Esophagus mucosa (tissue), 1 donor: ENCODE measurements at regions not wholly inside any gene's neighbourhood (a gene's known extent, or its start where the extent isn't known, plus 50 kb on each side); places are given as distances from the start of the nearest gene placed in this dataset.

Source experiments
- ATAC-seq: fragments of 200-7000 bp; cut with Tn5 transposase; one replicate; pipeline ENCODE4 v1.9.1; 2020
- donor health status: DM: yes; HTN: yes; CAD: no.

DNA sequence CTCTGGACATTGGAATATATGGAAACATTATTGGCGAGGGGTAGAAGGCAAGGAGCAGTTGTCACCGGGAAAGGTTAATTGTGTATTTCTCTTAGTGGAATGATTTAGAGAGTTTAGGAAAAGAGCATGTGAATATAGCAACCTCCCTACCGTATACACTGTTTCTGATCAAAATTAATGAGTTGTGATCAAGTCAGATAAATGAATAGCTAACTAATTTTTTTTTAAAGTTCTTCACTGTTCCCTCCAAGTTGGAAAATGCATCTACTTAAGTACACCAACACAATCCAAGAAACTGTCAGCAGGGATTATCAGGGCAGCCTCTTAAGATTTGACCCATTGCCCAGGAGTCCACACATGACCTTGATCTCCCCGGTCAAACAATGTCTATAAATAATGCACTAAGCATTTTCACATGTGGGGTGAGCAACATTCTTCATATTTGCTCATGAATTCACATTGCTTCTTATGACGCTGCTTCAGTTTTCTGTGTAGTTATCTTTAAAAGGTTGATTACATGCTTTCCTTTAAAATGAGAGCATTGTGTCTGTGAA lies 680.8 kb upstream of the NRSN1 start:
- no peak for ATAC-seq

DNA sequence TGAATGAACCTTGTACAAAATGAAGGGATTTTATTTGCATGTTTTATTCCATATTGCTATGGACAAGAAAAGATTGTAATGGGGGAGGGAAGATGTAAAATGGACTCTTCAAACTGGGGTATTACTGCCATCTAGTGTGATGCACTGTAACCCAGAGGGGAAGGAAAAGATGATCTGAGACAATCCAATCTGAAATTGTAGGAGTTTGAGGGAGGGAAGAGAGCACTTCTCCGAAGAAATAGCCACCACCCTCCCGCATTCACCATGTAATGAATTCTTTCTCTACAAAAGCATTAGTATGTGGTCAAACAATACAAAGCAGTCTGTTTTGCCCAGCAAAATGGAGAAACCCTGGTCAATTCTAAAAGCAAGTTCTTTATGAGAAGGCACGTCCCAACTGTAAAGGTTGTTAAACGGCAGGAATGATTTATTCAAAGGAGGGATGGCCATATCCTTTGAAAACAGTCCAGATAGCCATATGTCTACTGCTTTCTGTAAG lies 679.5 kb upstream of the NRSN1 start:
- ATAC-seq = no peak

DNA sequence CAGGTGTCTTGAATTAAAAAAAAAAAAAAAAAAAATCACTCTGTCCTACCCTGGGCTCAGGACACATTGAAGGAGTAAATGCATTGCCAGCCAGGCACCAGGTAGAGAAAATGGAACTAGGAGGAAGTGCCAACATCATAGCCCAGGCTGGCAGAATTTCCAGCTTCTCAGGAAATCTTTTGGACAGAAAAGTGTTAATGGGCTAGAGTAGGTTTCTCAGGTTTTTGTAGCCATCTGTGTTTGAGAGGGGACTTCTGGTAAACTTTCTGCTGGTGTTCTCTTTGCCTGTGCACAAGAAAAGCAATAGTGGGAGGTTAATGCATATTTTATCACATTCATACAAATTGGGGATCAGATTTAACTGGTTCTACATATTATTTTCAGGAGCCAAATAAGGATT lies 678.3 kb upstream of the NRSN1 start:
- ATAC-seq = no peak

DNA sequence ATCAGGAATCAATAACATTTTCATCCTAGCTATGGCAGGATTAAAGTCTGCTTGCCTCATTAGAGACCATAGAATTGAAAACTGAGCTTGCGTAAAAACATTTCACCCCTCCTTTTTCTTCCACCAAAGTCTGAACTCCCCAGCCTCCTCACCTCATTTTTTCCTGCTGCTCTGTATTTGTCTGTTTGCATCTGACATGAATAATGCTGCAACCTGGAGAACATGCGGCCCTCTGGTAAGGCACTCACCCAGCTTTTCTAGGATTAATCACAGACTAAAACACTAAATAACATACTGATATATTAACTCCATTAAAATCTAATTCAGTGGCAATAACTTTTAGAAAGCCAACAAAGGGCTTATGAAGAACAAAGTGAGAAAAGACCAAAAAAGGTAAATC lies 677.7 kb upstream of the NRSN1 start:
- ATAC-seq = no peak

DNA sequence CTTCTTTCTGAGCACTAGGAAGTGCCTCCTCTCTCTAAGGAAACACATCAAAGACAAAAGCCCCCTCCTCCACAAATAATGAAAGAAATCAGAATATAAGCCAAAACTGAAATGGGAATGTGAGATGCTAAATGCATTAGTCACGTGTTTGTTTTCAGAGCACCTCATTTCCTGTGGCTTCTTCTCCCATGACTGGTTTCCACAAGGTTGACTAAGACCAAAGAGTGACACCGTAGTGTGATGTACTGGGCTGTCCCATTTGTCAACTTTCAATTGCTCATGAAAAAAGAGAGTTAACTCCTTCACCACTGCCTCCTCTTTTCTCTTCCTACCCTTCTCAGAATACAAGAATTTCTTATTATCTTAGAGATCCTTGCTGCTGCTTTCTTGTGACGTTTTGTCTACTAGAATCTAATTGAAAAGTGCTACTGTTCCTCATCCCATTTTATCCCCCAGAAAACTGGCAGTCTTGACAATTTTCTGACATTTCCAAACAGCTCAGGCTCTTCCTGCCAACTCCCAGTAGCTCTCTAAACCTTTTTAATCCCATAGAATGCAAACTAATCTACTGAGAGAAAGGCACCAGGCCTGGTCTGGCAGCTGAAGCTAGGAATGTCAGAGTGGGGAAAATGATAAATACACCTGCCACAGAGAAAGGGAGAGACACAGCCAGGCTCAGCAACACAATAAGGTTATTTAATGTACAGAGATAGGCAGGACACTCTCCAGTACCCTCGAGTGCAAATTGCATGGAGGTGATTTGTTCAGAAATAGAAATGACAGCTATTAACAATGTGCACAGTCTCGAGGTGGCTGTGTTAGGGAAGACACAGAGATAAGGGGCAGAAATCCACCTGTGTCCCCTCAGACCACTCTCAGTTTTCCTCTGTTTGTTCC lies 671.7 kb upstream of the NRSN1 start:
- no peak for ATAC-seq

DNA sequence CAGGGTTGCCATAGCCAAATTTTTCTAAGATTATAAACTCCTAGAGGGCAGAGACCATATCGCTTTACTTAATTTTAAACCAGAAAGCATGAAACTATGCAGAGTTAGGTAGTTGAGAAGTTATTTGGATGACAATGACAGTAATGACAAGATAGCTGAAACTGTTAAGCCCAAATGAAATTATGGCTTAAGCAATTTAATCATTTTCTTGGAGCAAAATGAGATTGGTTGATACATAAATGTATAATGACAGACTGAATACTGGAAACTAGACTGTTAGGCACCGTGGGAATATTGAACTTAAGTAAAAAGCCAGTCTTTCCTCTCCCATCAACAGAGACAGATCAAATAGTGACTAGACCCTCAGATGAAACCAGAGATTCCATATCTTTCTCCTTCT lies 670.3 kb upstream of the NRSN1 start:
- ATAC-seq = no peak

DNA sequence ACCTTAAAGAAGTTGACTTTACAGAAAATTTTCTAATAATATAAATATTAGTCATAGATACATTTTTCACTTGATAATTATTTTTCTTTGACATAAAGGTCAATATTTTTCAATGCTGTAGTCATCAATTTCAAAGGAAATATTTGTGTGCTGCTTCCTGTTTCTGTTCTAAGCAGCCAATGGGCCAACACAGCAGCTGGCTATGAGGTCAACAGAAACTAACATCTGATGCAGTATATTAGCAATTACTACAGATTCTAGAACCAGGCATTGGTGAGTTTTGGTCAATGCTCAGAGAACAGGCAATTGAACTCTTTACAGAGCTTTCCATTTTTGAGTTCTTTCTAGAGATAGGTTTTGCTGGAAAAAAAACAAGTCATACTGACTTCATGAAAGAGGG lies 669.6 kb upstream of the NRSN1 start:
- ATAC-seq = no peak

DNA sequence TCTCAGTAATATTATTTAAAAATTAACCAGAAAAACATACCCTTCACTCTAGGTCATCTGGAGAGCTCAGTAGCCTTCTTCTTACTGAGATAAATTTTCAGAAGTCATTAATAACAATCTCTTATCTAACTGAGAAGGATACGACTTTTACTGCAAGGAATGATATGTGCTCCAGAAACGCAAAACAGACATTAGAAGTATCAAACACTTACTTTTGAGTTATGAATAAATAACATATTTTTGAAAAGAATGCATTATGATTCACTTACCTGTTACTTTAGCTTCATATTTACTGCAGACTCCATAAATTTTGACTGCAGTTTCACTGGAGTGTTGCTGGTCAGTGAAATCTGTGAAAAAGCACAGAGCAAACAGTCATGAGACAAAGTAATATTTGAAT lies 668.7 kb upstream of the NRSN1 start:
- no peak for ATAC-seq

DNA sequence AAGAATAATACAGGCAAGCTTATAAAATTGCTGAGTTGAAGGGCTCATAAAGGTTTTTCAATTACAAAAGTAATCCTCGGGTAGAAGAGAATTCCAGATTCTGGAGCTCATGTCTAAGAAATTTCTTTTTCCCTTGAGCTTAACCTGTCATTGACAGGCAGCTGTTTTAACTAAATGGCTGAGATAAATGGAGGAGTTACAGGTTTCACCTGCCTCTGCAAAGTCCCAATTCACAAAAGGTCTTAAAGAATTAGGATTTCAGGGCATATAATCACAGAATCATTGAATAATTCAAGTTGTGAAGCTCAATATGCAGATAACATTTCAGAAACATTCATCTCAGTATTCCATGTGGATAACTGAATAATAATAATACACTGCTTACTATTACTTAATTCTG lies 660.1 kb upstream of the NRSN1 start:
- no peak for ATAC-seq

DNA sequence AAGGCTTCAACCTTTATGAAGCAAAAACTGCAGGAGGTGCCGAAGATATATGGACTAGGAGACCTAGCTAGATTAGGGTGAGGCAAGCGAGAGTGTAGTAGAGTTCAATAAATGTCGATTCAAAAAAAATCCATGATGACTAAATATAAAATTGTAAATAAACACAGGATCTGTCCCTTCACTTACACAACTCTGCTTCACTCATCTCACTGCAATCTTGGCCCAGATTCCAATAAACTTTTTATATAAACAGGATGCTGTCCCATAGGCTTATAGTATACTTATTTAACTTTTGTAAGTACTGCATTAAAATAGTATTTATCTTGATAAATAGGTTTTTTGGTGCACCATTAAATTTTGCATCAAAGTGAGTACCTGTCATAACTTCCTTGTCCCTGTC lies 648.4 kb upstream of the NRSN1 start:
- ATAC-seq = no peak

DNA sequence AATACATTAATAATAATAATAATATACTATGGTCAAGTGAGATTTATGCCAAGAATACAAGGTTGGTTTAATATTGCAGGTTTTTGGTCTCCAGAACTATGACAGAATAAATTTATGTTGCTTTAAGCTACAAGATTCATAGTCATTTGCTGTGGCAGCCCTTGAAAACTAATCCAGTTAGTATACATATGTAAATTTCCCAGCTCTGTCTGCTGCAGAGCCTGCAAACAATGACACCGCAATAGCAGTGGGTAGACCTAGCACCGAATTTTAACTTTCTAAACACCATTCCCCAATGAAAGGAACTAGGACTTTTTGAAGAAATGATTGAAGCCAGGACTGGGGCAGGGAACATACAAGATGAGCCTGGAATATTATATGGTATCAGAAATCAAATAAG lies 647.7 kb upstream of the NRSN1 start:
- ATAC-seq = no peak

DNA sequence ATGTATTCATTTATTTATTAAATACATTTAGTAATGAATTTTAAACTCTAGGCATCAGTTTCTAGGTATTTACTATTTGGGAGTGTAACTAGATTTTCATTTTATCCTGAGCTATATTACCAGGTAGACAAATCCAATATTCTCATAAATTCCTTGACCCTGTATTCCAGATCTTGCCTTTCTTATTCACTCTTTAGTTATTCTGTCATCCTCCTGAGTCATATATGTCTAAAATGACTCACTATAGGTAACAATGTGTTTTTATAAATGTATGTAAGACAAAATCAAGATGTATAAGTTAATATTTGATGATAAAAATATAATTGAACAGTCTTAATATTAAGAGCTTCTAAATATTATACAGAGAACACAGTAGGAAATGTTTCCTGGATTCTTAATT lies 642.1 kb upstream of the NRSN1 start:
- no peak for ATAC-seq

DNA sequence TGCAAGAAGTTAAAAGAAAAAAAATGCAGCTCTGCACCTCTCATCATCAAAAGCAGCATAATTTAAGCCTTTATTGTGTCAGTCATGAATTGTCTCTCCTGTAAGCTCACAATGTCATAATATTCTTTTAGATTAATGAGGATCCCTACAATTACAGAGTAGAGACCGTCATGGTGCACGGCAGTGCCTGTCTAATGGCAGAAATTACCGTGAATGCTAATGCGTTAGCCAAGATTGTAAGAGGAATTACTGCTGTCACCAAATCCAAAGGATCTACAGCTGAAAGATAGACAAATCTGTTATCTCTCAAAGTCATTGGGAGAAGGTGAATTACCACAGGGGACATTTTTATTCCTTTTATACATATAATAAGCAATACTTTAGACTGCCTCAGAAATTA lies 631.6 kb upstream of the NRSN1 start:
- no peak for ATAC-seq

DNA sequence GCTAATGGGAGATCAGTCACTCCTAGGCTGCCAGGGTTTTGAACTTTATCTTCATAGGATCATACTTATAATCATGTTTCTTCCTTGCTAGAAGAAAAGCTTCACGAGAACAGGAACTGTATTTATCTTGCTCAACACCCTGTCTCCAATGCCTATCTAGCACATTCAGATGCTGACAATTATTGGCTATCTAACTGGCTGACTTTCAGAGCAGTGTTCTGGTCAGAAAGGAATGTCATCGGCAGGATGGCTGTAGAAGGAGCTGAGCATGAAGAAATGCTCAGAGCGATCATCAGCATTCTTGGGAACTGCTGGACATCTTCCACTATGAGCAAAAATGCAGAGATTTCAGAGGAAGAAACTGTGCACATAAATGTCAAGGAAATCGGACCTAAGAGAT lies 628.0 kb upstream of the NRSN1 start:
- ATAC-seq = no peak

DNA sequence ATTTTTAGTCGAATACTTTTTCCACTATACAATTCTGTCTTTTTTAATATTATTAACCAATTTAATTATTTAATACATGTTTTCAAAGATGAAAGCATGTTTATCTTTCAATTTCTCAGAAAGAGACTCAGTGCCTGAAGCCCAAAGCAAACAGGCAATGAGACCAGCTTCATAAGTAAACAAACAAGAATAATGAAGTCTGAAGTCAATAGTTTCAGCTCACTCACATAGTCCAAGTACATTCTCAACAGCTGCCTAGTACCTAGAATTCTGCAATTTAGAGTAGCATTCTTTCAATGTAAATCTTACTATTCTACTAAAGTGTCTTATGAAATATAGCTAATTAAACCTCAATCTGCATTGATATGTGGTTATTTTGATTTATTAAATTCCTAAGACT lies 626.5 kb upstream of the NRSN1 start:
- no peak for ATAC-seq

DNA sequence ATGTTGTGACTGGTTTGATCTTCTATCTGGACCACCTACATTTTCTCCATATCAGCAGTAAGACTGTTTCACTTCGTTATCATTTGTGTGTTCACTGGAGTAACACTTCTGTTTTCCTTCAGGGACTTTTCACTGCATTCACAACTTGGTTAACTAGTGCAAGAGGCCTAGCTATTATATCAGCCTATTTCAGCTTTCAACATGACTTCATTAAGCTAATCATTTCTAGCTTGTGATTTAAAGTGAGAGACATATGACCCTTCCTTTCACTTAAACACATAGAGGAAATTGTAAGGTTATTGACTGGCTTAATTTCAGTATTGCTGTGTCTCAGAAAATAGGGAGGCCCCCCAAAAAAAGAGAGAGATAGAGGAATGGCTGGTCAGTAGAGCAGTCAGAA lies 622.8 kb upstream of the NRSN1 start:
- no peak for ATAC-seq

DNA sequence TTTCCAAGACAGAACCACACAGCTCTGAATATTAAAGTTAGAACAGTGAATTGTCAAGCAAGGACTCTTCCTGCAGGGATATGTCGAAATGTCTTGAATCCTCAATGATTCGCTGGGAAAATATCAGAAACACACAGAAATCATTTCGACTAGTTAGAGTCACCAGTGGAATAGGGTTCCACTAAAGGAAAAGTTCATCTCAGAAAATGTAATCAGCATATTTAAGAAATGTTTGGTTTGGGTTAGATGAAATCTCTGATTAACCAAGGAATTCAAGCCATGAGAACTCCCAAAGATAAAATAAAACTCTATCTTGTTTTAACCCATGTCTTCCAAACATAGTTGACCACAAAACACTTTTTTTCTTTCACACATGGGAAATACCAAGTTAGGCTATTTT lies 621.0 kb upstream of the NRSN1 start:
- no peak for ATAC-seq

DNA sequence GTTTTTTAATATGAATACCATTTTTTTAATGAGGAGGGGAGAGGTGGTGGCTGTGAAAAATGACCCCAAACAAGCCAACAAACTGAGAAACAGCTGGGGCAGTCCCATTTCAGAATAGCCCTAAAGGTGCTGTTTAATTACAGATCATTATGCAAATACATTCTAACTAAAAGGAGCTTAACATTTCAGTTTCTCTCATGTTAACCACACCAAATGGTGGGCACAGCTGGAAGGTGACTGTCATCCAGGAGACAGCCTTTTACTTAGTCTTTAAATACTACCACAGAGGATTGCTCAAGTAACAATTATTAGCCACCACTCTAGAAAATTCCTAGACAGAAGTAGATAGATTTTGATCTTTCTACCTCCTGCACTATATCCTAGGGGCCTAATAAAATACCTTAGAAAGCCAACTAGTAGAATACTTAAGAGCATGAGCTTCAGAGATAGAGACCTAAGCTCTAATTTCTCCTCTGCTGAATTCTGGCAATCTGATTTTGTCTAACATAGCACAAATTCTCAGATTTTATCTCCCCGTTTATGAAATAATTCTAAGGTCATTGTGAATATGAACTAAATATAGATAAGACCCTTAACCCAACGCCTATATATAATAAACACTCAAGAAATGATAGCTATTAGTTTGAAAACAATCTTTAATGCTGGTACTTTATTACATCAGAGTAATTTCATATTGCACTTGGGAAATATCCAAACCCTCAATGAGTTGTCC lies 615.1 kb upstream of the NRSN1 start:
- no peak for ATAC-seq

DNA sequence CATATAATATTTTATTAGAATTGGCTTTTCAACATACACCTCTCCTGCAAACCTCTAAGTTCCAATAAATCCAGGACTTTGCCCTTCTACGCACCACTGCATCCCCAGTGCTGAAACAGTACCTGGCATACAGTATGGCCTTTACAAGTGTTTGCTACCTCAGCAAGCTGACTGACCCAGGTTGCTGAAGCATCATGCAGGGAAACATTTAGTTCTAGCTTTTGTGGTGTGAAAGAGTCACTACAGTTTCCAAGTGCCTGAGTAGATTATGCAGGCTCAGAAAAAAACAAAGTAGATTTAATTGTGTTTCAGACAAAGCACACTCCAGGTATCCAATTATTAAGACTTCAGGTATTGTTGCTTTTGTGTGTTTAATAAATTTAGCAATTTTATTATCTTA lies 614.2 kb upstream of the NRSN1 start:
- ATAC-seq = no peak

DNA sequence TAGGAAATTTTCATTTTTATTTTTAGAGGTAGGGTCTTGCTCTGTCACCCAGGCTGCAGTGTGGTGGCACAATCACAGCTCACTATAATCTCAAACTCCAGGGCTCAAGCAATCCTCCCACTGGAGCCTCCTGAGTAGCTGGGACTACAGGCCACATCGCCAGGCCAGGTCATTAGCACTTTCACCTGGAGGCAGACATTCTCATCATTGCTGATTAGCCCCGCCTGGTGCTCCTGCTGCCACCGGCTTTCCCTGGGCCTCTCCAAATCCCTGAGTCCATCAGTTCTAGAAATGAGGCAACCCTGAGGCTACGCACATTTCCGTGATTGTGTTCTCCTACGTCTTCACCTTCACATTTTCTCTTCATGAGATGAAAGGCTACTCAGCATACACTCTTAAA lies 607.7 kb upstream of the NRSN1 start:
- no peak for ATAC-seq

DNA sequence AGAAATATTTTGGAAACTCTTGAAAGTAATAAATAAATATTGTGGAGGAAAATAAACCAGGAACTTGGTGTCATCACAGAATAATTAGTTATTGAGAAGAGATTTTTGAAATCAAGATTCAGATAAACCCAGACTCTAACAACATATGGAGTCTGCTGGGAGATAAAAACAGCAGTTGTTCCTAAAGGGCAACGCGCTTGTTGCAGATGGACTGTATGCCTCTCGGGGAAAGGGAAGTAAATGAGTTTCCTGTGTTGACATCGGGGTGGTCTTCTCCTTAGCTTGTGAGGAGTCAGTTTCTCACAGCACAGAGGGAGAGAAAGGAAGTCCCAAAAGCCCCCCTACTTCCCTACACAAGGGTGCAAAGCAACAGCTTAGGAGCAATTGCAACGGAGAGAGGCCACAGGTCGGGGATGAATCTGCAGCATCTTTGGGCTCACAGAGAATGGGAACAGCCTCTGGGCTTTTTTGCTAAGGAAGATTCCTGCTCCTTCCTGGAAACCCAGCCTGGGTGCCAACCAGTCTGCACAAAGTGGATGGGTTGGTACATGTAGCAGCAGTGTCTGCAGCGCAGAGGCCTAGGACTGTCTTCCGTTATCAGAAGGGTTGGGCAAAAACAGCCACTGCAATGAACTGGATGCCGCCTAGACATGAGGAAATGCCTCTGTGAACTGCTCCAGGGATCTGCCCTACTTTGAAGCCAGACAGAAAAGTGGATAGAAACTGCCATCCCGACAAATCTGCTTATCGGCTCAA lies 603.0 kb upstream of the NRSN1 start:
- ATAC-seq = no peak

DNA sequence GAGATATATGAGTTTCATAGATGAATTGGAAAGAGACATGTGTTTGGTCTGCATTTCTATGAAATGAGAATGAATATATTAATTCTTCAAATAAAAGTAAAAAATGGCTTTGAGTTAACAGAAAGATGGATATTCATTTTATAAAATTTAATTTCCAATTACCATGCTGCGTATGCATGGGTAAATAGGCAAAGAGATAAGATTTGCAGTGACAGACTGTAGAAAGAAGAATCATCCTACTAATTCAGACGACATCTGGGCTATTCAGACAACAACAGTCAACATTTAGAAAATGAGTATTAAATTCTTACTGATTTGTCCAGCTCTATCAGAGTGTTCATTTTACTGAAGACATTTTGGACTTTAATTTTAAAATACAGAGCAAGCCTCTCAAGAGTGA lies 602.2 kb upstream of the NRSN1 start:
- no peak for ATAC-seq

DNA sequence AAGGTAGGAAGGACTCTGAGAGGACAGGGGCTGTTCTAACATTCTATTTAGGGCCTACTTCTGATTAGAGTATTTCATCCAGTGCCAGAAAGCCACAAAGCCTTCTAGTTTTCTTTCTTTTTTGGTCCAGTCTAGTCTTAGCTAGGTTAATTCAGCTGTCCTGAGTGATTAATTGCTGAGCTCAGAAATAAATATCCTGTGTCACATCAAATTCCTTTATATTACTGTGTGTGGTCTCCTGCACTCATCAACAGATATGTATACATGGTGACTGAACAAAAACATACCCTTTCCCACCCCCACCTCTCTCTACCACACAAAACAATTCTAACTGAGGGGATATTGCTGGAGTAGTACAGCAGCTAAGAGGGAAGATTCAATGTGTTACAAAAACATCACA lies 601.5 kb upstream of the NRSN1 start:
- no peak for ATAC-seq
